Right ventricle myocardium inferior (tissue), 1 donor: ENCODE measurements at regions not wholly inside any gene's neighbourhood (a gene's known extent, or its start where the extent isn't known, plus 50 kb on each side); places are given as distances from the start of the nearest gene placed in this dataset.
A peak's percentile ranks its signal among the peaks of the same experiment; 100 is the strongest.
"Not testable (repeated sequence)": the region's sequence is repeated elsewhere in the genome, so short reads cannot be mapped to it uniquely, and the experiment has no call there.

Experiments
- ATAC-seq: fragments of 200-7000 bp; cut with Tn5 transposase; one replicate; pipeline ENCODE4 v1.9.1; 2020; ENCODE audit warnings: mild to moderate bottlenecking, moderate library complexity
- DNase-seq: peaks from one replicate; pipeline ENCODE4 v3.0.0; 2021; ENCODE audit errors: missing footprints
- intact Hi-C: fragments of 100-400 bp; cut with DNase I; formaldehyde crosslinking; loops from one replicate; pipeline ENCODE4 v1.11.0; 2022
- donor health status: DM: no; HTN: yes; CAD: no; lungs with severe emphysema.

GRCh38 chr12:115866281-115866680 lies 411.2 kb downstream of the MED13L start:
- ATAC-seq, intact Hi-C loops, DNase-seq: not testable (repeated sequence)

GRCh38 chr12:115864396-115864795 lies 413.1 kb downstream of the MED13L start:
- DNase-seq (no peak), ATAC-seq (no peak)
- intact Hi-C loops, result no loop called here

- intact Hi-C loops, result no loop called here
Observed at GRCh38 chr12:115860619-115861018, 416.9 kb downstream of the MED13L start.

GRCh38 chr12:115859231-115859630 lies 418.3 kb downstream of the MED13L start:
- no peak for ATAC-seq
- intact Hi-C loops, result no loop called here
- no peak for DNase-seq

More at GRCh38 chr12:115860619-115861018, 416.9 kb downstream of the MED13L start:
- DNase-seq (no peak), ATAC-seq (no peak)

- DNase-seq (no peak), ATAC-seq (peak; percentile 91)
- intact Hi-C loops, result no loop called here
Observed at GRCh38 chr12:115857923-115858322, 419.6 kb downstream of the MED13L start.

- ATAC-seq (peak; percentile 70), DNase-seq (no peak)
- intact Hi-C loops, result no loop called here
Observed at GRCh38 chr12:115857160-115857920, 420.2 kb downstream of the MED13L start.

- intact Hi-C loops, result no loop called here
- DNase-seq (no peak), ATAC-seq (no peak)
Observed at GRCh38 chr12:115852054-115852453, 425.4 kb downstream of the MED13L start.

- no peak for DNase-seq
- intact Hi-C loops, result no loop called here
- ATAC-seq, result no peak
Observed at GRCh38 chr12:115850957-115851356, 426.5 kb downstream of the MED13L start.

GRCh38 chr12:115849262-115849943 lies 428.1 kb downstream of the MED13L start:
- intact Hi-C loops, result no loop called here
- DNase-seq, result no peak
- no peak for ATAC-seq

GRCh38 chr12:115847398-115847797 lies 430.1 kb downstream of the MED13L start:
- no peak for ATAC-seq
- DNase-seq, result no peak
- intact Hi-C loops, result no loop called here

GRCh38 chr12:115846516-115846915 lies 431.0 kb downstream of the MED13L start:
- no peak for ATAC-seq
- no peak for DNase-seq
- intact Hi-C loops, result no loop called here

- ATAC-seq (no peak), DNase-seq (no peak)
- intact Hi-C loops, result no loop called here
Observed at GRCh38 chr12:115840159-115840558, 437.3 kb downstream of the MED13L start.

- DNase-seq, result no peak
- intact Hi-C loops, result no loop called here
- ATAC-seq, result no peak
Observed at GRCh38 chr12:115838952-115839351, 438.5 kb downstream of the MED13L start.

GRCh38 chr12:115837220-115837619 lies 440.3 kb downstream of the MED13L start:
- DNase-seq, result no peak
- intact Hi-C loops, result no loop called here
- ATAC-seq, result no peak

- DNase-seq, result no peak
- ATAC-seq, result no peak
- intact Hi-C loops, result no loop called here
Observed at GRCh38 chr12:115835445-115835844, 442.0 kb downstream of the MED13L start.

GRCh38 chr12:115833704-115834103 lies 443.8 kb downstream of the MED13L start:
- DNase-seq (no peak), ATAC-seq (no peak)
- intact Hi-C loops, result no loop called here

GRCh38 chr12:115830633-115831032 lies 446.9 kb downstream of the MED13L start:
- intact Hi-C loops, result no loop called here
- DNase-seq (no peak), ATAC-seq (no peak)

- intact Hi-C loops, result no loop called here
- ATAC-seq (no peak), DNase-seq (no peak)
Observed at GRCh38 chr12:115830070-115830469, 447.4 kb downstream of the MED13L start.

GRCh38 chr12:115828168-115828567 lies 449.3 kb downstream of the MED13L start:
- no peak for DNase-seq
- ATAC-seq, result no peak
- intact Hi-C loops, result no loop called here

- intact Hi-C loops, result no loop called here
- DNase-seq (no peak), ATAC-seq (no peak)
Observed at GRCh38 chr12:115824936-115825602, 452.4 kb downstream of the MED13L start.
